CD1c-positive myeloid dendritic cell (primary cell): ENCODE measurements at regions not wholly inside any gene's neighbourhood (a gene's known extent, or its start where the extent isn't known, plus 50 kb on each side); places are given as distances from the start of the nearest gene placed in this dataset.

ENCODE experiments used
- DNase-seq: peaks from one replicate; pipeline ENCODE4 v3.0.0-alpha.2; 2016; ENCODE audit errors: extremely low spot score

DNA sequence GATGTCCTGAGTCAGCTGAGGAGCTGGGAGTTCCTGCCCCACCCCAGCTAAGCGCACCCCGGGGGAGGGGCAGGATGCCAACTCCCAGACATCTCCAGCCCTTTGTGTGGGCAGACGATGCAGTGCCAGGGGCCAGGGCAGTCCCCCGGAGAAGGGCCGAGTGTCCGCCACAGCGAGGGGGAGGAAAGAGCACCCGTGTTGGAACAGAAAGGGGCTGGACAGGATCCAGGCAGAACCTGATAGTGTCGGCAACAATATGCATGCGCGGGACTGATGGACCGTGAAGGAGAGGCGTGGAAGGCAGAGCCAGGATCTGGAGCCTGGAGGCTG lies 1434.7 kb downstream of the BRD1 start:
- DNase-seq = no peak

DNA sequence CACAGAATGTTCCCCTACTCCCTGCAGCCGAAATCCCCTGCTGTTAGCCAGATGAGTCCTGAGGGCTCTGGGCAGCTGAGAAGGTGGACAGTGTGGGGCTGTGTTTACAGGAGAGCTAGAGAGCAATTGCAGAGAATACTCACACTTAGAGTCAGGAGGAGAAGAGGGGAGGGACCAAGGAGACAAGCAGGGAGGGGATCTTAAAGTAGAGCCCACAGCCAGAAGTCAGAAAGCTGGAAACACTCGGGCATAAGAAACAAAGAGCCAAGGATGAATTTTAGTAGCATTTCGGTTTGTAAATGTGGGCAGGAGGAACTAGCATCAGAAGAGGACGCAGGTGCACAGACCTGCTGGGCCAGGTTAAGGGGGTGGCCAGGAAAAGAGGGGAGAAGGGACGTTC lies 1435.9 kb downstream of the BRD1 start:
- no peak for DNase-seq

DNA sequence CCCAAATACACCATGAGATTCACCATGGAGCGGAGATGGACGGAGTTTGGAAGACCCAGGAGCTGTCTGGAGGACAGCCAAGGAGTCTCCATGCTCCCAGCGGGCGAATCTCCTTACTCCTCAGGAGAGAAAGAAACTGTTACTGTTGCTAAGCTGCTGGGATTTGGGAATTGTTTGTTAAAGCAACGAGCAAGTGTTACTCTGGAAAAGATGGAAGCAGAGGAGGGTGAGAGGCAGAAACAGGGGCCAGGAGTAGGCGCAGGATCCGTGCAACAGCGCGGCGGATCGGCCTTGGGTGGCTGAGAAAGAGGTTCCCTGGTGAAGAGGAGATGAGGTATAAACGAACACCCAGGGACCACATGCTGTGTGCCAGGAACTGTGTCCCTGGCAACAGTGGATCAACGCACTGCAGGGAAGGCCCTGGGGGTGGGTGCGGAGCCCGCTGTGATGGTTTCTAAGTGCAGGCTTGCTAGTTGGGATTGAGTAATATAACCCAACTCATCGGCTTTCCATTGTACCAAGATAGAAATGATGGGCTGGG lies 1436.4 kb downstream of the BRD1 start:
- no peak for DNase-seq

DNA sequence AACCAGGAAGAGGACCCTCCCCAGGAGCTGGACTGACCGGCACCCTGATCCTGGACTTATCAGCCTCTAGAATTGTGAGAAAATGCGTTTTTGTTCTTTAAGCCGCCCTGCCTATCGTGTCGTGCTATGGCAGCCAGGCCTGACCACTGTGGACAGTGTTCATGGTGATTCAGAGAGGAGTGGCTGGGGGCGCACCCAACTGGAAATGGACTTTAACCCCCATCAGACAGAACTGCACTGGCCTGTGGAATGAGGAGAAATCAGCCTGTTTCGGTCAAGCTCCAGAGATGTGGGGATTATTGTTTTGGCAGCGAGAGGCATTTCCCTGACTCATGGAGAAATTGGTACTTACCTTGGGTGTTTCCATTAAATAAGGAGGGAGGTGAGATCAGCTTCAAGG lies 1437.8 kb downstream of the BRD1 start:
- DNase-seq = no peak

DNA sequence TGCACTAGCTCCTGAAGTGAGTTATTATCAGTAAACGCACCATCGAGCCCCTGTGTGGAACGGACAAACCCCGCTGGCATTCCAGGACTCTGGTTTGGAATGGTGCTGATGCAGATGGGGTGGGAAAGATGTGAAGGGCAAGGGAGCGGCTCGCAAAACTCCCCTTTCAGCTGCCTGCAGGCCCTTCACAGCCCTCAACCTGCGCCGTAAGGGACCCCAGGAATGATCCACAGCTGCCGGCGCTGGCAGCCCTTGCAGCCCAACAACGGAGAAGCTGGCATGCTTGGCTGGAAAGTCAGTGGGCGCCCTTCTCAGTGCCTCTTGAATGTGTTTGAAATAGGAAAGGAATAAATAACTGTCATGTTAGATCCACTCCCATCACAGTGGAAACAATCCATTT lies 1445.5 kb downstream of the BRD1 start:
- DNase-seq = no peak

DNA sequence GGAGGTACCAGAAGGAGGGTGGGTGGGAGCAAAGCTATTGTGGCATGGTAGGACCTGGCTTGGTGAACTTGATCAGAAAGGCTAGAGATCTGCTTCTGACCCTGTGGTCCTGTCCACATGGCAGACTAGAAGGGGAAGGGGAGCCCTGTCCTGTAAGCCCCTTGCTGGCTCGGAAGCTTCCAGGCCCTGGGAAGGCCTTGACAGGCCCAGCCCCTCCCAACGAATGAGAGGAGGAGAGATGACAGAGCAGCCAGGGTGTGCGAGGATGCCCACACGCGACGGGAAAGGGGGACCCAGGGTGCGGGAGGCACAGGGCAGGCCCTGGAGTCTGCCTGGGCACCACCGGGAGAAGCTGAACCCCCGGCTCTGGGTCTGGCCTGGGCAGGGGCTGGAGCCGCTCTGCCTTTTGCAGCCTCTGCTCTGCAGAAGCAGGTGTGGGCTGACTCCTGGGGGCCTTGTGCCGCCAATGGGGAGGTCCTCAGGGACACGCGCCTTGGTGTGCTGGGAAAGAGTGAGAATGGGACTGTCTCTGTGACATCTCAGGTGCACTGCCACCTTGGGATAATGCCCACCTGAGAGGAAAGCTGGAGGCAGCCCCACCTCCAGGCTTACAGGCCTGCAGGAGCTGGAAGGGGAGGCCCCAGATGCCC lies 1447.5 kb downstream of the BRD1 start:
- DNase-seq = no peak

DNA sequence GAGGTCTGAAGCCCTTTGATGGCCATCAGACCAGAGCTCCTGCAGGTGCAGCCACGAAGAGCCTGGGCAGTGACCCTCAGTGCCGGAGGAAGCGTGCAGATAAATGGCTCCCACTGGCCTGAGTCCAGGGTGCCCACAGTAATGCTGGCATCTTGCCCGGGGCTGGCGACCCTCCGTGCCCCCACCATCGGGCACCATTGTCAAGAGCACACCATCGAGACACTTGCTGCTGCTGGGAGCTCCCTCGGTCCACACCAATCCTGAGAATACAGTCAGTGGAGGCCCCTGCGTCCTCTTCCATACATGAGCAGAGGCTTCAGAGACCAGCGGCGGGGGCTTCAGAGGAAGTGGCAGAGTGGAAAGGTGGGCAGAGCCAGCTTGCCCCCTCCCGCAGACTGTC lies 1448.3 kb downstream of the BRD1 start:
- DNase-seq = no peak

DNA sequence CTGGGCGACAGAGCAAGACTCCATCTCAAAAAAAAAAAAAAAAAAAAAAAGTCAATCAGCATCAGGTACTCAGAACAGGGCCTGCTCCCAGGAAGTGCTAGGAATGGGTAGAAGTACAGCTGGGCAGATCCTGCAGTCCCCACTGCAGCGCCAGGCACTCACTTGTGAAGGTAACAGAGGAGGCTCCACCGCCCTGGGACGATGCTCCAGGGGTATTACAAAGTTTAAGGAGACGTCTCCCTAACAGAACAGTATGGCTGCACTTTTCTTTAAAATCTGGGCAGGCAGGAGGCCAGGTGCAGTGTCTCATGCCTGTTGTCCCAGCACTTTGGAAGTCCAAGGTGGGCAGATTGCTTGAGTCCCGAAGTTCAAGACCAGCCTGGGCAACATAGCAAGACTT lies 1449.0 kb downstream of the BRD1 start:
- no peak for DNase-seq

DNA sequence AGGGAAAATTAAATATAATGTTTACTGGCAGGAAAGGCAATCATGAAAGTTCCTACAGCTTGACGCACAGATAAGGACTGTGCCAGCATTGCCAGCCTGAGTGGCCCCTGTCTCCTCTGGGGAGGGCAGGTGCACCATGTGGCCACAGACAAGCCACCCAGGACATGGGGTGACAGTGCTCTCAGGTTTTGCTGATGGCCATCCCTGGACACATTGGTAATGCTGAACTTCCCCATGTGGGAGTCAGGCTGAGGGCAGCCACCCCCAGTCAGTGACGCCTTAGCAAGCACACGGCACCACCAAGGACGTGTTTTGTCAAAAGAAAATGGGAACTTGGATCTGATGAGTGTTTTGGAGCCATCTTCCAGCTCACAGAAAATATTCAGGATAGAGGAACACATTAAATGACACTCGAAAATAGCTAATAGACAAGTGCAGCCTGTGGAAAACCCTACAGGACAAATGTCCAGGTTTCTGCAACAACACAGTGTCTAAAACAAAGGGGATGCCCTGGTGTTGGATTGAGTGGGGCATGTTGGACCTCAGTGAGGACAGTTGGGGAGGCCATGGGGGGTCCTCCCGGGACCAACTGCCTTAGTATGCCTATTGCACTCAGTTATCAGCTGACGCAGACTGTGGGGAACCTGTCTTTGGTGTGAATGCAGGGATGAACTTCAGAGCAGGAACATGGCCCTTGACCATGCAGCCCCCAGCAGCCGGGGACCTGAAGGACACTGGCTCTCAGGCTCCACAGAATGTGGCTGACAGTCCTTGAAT lies 1450.5 kb downstream of the BRD1 start:
- DNase-seq = no peak

DNA sequence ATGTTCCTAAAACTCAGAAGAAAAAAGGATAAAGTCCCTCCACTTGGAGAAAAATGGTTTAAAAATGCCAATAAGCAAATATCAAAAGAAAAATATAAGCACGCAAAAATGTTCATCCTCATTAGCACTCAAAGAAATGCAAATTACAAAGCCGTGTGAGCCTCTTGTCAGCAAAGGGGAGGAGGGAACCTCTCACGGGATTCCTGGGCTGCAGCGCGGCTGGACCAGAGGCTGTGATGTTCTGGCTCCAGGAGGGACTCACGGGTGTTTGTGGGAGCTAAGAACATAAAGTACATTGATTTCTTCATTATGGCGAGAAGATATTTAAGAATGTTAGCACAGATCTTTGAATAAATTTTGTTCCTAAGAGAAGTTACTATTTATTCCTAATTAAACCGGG lies 1451.2 kb downstream of the BRD1 start:
- no peak for DNase-seq

DNA sequence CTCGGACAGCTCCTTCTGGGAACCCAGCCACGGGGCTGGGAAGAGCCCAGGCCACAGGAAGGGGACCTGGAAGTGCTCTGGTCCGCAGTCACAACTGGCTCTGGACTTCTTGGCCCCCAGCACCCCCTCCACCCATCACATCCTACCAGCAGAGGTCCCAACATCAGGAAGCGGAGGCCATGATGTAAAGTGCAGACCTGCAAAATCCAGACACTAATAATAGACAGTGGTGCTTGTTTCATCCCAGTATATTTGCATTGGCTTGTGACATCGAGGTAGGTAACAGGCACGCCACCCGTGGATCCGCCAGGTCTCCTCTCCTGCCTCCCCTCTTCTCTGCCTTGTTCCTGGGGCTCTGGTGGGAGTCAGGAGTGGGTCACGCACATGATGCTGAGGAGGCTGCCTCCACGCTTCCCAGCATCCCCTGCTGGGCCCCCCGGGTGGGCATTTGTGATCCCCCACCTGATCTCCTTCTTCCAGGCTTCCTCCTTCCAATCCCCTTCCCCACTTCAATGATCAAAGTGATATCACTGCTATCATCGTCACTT lies 1454.0 kb downstream of the BRD1 start:
- DNase-seq = no peak

DNA sequence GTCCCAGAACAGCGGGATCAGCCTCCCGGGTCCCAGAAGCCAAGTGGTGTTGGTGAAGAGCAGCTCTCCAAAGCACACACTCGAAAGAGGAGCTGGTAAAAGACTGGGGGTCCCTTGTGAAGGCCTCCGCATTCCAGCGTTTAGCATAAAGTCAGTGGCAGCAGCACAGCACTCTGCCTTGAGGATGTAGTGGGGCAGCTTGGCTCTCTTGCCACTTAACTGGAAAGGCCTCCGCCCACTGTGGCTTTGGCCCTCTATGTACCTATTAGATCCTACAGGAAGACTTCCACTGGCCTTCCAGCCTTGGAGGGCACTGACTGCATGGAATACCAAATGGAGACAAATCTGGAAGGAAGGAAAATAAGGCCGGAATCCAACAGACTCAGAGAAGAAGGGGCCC lies 1455.3 kb downstream of the BRD1 start:
- DNase-seq = no peak

DNA sequence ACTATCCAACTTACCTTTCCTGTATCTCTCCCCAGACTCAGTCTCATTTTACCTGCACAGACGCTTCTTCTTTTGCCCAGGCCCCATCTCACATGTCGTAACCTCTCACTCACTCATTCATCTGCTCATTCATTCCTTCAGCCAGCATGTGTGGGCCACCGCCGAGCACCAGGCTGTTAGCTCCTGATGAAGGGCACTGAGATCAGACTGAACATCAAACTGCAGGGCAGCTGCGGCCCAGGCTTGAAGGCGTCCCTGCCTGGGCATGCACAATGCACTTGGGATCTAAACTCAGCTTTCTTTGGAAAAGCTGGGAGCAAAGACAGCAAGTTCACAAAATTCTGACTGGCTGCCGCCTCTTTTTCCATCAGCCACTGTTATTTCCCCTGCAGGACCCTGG lies 1456.3 kb downstream of the BRD1 start:
- no peak for DNase-seq

DNA sequence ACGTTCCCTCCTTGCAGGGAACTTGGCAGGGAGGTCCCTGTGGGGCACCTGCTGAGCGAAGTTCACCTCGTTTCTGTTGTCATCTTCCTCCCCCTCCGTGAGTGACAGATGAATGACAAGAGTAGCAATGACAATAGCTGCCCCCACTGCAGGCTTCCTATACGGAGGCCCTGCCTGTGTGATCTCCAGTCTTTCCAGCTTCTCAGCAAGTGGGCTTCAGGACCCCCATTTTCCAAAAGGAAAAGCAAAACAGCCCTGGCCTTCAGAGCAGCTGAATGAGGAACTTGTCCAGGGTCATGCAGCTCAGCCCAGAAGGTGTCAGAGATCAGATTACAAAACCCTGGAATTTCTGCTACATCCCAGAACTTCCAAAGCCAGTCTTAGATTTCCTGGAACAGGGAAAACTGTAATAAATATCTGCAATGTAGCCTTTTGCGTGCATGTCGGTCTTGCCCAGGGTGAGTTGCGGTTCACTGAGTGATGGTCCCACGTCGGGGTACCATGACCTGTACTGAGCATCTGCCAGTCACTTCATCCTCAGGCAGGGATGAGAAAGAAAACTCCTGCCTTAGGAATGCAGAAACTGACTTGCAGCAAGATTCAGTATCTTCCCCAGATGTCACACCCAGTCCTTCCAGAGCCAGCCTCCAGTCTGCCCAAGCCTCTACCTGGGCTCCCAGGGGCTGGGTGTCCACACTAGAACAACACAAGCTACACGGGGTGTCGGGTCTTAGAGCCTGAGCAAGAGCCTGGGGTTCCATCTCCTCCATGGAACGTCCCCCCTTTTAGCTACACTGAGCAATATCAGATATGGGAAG lies 1457.0 kb downstream of the BRD1 start:
- DNase-seq = no peak

DNA sequence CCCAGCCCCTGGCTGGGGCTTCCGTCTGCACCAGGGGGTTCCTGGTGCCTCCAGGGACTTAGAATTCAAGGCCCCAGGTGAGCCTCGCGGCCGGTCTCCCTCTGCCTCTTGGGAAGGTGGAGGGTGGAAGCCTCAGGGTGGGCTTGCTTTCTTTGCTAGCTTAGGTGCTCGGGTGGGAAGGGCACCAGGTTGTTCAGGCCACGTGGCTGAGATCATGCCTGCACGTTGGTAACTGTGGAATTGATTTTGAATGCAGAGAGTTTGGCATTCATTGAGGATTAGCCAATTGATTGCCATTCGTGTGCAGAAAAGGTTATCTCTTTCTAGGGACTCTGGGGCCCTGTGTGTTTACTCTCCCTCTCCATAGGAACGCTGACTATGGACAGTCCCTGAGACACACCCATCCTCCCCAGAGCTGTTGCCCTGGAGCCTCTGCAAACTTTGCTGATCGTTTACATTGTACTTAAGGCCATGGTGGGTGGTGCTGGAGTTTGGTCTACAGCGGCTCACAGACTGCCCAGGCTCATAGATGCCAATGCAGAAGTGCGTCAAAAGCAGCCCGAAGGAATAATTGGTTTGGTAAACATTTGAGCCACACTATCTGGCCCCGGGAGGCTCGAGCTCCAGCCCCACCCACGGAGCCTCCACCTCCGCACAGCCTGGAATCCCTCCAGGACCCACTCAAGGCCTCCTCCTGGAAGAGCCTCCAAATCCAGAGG lies 1457.7 kb downstream of the BRD1 start:
- no peak for DNase-seq

DNA sequence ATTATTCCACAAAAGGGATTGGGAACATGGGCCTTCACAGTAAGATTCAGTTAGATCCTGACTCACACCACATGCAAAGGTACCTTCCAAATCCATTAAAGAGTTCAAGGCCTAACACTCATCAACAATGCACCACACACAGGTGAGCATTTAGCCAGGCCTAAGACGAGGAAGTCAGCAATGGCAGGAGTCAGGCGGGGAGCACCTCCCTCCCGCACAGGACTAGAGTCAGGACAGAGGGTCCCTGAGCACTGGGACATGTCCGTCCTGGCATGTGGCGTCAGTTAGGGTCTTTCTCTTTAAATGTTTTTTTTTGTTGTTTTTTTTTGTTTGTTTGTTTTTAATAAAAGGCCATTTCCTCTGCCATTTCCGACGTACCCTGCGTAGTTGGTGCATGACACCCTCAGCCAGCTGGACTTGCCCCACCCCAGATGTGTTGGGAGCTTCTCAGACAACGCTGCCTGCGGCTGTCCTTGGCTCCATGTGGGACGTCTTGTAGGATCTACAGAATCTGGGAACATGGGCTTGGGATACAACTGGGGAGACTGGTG lies 1458.6 kb downstream of the BRD1 start:
- DNase-seq = no peak

DNA sequence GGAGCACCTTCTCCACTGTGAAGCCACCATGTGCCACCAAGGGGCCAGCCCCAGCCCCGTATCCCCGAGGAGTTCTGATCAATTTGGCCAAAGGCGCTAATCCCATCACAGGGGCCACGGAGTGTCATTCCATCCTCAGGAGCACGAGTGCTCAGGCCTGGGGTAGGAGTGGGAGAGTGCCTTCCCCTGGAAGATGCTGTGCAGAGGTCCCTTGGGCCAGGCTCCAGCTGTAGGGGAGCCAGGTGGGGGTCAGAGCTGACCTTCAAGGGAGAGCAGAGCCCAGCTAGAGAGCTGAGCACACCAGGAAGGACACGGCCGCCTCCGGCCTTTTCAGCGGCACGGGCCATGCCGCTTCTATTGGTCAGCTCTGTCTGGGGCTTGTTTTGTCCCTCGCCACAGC lies 1459.9 kb downstream of the BRD1 start:
- no peak for DNase-seq

DNA sequence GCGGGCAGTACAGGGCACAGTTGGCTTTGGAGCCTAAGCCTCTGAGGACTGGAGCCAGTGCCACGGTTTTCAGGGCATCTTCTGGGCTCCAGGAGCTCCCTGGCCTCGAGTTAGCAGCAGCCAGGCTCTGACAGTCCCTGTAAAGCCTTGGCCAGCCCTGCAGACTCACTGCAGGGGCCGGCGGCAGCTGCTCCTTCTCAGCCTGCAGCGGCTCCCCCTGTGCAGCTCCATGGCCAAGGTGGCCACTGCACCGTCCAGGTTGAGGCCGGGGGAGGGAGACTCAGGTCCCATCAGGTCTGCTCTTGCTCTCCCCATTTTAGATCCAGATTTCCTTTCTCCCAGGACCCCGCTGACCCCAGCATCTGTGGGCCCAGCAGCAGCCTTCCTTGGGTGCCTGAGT lies 1461.1 kb downstream of the BRD1 start:
- no peak for DNase-seq

DNA sequence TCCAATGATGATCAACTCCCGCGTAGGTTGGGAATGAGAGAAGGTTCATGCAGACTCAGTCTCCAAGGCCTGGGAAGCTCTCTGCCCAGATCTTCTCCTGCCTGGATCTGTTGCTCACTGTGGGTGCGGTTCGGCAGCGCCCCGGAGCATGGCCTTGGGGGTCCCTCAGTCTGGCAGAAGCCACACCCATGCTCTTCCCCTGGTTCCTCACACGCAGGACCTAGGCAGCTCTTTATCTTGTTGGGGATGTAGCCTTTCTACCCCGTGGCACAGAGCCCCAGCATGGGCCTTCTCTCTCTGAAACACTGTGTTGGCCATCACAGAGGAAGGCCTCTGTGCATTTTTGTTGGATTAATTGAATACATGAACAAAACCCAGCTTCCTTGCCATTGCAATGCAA lies 1461.6 kb downstream of the BRD1 start:
- no peak for DNase-seq

DNA sequence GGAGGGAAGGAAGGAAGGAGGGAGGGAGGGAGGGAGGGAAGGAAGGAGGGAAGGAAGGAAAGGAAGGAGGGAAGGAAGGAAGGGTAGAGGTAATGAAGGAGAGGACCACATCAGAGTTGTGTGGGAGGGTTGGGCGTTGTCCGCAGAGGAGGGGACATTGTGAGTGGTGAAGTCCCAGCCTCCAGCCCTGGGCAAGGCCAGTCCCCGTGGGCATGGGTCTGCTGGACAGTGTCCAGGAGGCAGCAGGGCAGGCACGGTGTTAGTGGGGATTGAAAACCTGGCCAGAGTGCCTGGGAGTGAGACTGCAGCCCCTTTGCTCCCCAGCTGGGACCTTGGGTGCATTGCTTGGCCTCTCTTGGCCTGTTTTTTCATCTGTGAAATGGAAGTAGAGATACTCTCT lies 1462.3 kb downstream of the BRD1 start:
- no peak for DNase-seq

DNA sequence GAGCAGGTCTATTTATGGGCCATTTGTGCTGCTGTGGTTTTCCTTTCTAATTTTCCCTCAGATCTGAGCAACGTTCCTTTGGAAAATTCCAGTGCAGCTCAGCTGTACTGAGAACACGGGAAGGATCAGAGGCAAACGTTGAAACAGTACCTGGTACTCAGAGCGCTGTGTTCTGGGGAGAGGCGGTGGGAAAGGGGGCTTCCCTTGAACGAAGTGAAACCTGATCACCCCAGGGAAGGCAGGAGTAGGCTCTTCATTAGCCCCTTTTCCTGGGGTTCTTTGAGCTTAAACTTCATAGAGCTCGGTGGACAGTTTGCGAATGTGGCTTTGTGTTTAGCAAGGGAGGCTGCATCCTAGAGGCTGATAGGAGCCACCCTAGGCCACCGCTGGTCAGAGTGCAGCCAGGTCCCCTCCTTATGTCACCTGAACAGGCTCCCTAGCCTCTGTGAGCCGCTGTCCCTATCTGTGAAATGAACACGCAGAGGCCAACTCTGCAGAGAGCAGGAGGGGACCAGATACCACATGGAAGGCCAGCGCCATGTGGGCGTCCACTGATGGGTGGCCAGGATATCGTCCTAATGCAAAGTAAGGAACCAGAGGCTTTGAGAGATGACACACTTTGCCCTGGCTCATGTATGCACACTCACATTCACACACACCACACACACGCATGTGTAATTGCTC lies 1464.8 kb downstream of the BRD1 start:
- DNase-seq = no peak
